ENCODE measurements at regions not wholly inside any gene's neighbourhood (a gene's known extent, or its start where the extent isn't known, plus 50 kb on each side); places are given as distances from the start of the nearest gene placed in this dataset.

DNA sequence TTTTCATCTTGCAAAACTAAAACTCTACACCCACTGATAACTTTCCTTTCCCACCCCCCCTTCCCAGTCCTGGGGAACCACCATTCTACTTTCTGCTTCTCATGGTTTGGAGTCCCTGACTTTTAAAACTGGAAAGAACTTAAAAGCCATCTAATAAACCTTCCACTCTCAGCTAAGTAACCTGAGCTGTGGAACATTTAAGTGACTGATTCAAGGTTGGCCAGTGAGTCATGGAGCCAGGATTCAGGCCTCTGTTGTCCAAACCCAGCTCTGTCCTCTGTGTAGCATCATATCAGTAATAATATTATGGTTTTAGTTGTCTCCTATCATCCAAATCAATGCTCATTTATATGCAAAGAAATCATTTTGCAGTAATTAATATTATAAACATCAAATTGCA lies 176.0 kb upstream of the NT5E start:
- TF ChIP-seq, protein P1, sequence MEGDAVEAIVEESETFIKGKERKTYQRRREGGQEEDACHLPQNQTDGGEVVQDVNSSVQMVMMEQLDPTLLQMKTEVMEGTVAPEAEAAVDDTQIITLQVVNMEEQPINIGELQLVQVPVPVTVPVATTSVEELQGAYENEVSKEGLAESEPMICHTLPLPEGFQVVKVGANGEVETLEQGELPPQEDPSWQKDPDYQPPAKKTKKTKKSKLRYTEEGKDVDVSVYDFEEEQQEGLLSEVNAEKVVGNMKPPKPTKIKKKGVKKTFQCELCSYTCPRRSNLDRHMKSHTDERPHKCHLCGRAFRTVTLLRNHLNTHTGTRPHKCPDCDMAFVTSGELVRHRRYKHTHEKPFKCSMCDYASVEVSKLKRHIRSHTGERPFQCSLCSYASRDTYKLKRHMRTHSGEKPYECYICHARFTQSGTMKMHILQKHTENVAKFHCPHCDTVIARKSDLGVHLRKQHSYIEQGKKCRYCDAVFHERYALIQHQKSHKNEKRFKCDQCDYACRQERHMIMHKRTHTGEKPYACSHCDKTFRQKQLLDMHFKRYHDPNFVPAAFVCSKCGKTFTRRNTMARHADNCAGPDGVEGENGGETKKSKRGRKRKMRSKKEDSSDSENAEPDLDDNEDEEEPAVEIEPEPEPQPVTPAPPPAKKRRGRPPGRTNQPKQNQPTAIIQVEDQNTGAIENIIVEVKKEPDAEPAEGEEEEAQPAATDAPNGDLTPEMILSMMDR (IDR thresholded peaks at IDR 0.05): no peak
- TF ChIP-seq, protein P2, sequence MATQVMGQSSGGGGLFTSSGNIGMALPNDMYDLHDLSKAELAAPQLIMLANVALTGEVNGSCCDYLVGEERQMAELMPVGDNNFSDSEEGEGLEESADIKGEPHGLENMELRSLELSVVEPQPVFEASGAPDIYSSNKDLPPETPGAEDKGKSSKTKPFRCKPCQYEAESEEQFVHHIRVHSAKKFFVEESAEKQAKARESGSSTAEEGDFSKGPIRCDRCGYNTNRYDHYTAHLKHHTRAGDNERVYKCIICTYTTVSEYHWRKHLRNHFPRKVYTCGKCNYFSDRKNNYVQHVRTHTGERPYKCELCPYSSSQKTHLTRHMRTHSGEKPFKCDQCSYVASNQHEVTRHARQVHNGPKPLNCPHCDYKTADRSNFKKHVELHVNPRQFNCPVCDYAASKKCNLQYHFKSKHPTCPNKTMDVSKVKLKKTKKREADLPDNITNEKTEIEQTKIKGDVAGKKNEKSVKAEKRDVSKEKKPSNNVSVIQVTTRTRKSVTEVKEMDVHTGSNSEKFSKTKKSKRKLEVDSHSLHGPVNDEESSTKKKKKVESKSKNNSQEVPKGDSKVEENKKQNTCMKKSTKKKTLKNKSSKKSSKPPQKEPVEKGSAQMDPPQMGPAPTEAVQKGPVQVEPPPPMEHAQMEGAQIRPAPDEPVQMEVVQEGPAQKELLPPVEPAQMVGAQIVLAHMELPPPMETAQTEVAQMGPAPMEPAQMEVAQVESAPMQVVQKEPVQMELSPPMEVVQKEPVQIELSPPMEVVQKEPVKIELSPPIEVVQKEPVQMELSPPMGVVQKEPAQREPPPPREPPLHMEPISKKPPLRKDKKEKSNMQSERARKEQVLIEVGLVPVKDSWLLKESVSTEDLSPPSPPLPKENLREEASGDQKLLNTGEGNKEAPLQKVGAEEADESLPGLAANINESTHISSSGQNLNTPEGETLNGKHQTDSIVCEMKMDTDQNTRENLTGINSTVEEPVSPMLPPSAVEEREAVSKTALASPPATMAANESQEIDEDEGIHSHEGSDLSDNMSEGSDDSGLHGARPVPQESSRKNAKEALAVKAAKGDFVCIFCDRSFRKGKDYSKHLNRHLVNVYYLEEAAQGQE (IDR thresholded peaks at IDR 0.05; ENCODE audit: insufficient read depth in 1 of 2, low read depth in 2 of 2, low read length in 1 of 2): no peak
